A673 (cell line): ENCODE measurements at regions not wholly inside any gene's neighbourhood (a gene's known extent, or its start where the extent isn't known, plus 50 kb on each side); places are given as distances from the start of the nearest gene placed in this dataset.

ENCODE experiments used
- BruUV-seq: library from RNA; stranded (reverse); fragments of 400-500 nt; replicated peaks from 2 replicates; lab custom pipeline; 2021; lab: Mats Ljungman, UMichigan
- CTCF ChIA-PET: fragments of 300-600 bp; sonication (Branson Sonifier 250); formaldehyde crosslinking; loops from one replicate; lab custom pipeline; 2022; ENCODE audit warnings: antibody characterized with exemption; lab: Charles Lee
- POLR2A ChIA-PET: fragments of 300-600 bp; sonication (Branson Sonifier 250); formaldehyde crosslinking; loops from one replicate; lab custom pipeline; 2022; ENCODE audit warnings: antibody characterized with exemption; ENCODE audit not compliant: low non-redundant PET; lab: Charles Lee
- DNase-seq: peaks from one replicate; pipeline ENCODE4 v3.0.0-alpha.2; 2015; ENCODE audit warnings: low spot score
- H3K27ac ChIP-seq: fragments of 200-600 bp; sonication (generic); 2 replicates; pipeline ENCODE4 v1.5.1; 2016; ENCODE audit warnings: mixed run types, low read depth, mild to moderate bottlenecking, mixed read lengths, antibody characterized with exemption, low read length; ENCODE audit not compliant: poor library complexity, severe bottlenecking
- H3K27me3 ChIP-seq: fragments of 200-600 bp; sonication (generic); replicated peaks from 2 replicates; pipeline ENCODE4 v1.6.1; 2017; ENCODE audit warnings: mixed run types, low read depth, mild to moderate bottlenecking, mixed read lengths, antibody characterized with exemption, low read length; ENCODE audit not compliant: insufficient read depth, poor library complexity
- H3K36me3 ChIP-seq: fragments of 200-600 bp; sonication (generic); 2 replicates; pipeline ENCODE4 v1.6.1; 2016; ENCODE audit warnings: mixed run types, mild to moderate bottlenecking, mixed read lengths, antibody characterized with exemption, low read length; ENCODE audit not compliant: insufficient read depth, poor library complexity, severe bottlenecking
- H3K4me1 ChIP-seq: fragments of 200-600 bp; sonication (generic); 2 replicates; pipeline ENCODE4 v1.6.1; 2017; ENCODE audit warnings: mixed run types, mild to moderate bottlenecking, mixed read lengths, antibody characterized with exemption, low read length; ENCODE audit not compliant: insufficient read depth, poor library complexity, severe bottlenecking
- H3K4me3 ChIP-seq: fragments of 200-600 bp; sonication (generic); 2 replicates; pipeline ENCODE4 v1.5.1; 2016; ENCODE audit warnings: low read depth, mixed run types, mild to moderate bottlenecking, mixed read lengths, low read length; ENCODE audit not compliant: poor library complexity, severe bottlenecking
- H3K9me3 ChIP-seq: fragments of 200-600 bp; sonication (generic); 2 replicates; pipeline ENCODE4 v1.6.1; 2016; ENCODE audit warnings: mixed run types, low read depth, mild to moderate bottlenecking, mixed read lengths, antibody characterized with exemption, low read length; ENCODE audit not compliant: poor library complexity, severe bottlenecking
- EZH2 ChIP-seq: fragments of 200-600 bp; sonication (generic); IDR thresholded peaks from 2 replicates; pipeline ENCODE4 v1.6.1; 2017; ENCODE audit warnings: borderline replicate concordance, low read depth, mild to moderate bottlenecking, mixed read lengths, antibody characterized with exemption, low read length; ENCODE audit not compliant: poor library complexity, severe bottlenecking
- intact Hi-C: fragments of 100-400 bp; cut with micrococcal nuclease; formaldehyde crosslinking; loops from one replicate; pipeline ENCODE4 v1.10.0; 2022; ENCODE audit not compliant: unreplicated experiment
- TF ChIP-seq, protein P1 (sequence below): fragments of 300-800, 200-600 bp; sonication (generic); conservative IDR thresholded peaks from 2 replicates; pipeline ENCODE4 v1.5.1; 2017; ENCODE audit warnings: low read depth, mild to moderate bottlenecking, antibody characterized with exemption, low read length, moderate library complexity, mixed read lengths

DNA sequence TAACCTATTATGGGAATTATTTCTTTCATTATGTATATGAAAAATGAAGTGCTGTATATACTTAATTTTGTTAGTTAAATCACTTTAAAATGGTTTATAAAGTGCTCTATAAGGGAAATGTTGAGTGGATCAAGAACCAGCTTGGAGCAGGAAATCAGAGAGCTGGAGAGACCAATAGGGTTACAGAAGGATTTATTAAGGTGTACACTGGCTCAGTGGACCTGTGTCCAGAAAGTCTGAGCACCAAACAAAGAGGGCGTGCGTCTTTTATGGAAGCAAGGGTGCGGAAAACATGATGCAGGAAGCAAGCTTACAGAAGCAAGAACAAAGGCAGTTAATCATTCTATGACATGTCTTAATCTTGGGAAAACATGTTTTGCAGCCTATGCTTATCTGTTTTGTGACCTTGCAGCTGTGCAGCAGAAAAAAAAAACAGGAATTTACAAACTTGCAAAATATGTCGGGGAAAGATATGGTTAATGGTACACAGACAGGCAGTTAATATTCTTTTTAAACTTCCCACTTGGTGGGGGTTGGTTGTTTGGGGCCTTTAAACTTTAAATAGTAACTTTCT lies 65.2 kb upstream of the SLC35G4 start:
- CTCF ChIA-PET: no interaction called here
- TF ChIP-seq, protein P1, sequence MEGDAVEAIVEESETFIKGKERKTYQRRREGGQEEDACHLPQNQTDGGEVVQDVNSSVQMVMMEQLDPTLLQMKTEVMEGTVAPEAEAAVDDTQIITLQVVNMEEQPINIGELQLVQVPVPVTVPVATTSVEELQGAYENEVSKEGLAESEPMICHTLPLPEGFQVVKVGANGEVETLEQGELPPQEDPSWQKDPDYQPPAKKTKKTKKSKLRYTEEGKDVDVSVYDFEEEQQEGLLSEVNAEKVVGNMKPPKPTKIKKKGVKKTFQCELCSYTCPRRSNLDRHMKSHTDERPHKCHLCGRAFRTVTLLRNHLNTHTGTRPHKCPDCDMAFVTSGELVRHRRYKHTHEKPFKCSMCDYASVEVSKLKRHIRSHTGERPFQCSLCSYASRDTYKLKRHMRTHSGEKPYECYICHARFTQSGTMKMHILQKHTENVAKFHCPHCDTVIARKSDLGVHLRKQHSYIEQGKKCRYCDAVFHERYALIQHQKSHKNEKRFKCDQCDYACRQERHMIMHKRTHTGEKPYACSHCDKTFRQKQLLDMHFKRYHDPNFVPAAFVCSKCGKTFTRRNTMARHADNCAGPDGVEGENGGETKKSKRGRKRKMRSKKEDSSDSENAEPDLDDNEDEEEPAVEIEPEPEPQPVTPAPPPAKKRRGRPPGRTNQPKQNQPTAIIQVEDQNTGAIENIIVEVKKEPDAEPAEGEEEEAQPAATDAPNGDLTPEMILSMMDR: no peak
- no peak for TF ChIP-seq EZH2

DNA sequence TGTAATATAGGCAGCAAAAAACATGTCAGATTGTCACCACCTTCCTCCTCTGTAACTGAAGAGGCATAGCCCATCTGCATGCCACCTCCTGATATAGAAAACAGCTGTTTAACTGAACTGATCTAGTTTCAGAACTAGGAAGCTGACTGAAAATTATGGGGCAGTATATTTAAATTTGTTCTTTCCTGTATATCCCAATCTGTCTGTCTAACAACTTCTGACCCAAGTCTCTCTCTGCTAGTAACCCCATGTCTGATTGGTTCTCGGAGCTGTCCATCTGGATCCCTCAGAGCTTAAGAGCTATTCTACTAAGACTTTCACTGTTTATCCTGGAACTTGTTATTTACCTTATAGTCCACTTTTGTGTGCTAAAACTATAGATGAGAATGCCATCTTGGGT lies 68.2 kb upstream of the SLC35G4 start:
- Histone ChIP-seq H3K36me3 (no peaks in the 10 kb centered on the region), H3K27me3 (peaks cover 16% of the 10 kb centered on the region), H3K27ac (no peak overlapping the region), H3K9me3 (peaks cover 10% of the 10 kb centered on the region), H3K4me1 (no peaks in the 10 kb centered on the region), H3K4me3 (no peak overlapping the region)
- TF ChIP-seq, protein P1: no peak
- no peak for TF ChIP-seq EZH2
- BruUV-seq: no TSS peak
- no peak for DNase-seq
- CTCF ChIA-PET: no interaction called here
- POLR2A ChIA-PET: interaction anchor here (0.5 kb wide), 1 partner anchor 17 kb away, joined by 3 read pairs; no protein-coding TSS in a partner anchor
- intact Hi-C loops: no loop called here

More for the DNA sequence above, 65.2 kb upstream of the SLC35G4 start:
- no peaks in the 10 kb centered on the region for H3K36me3 ChIP-seq
- H3K27ac ChIP-seq: no peak overlapping the region
- no peaks in the 10 kb centered on the region for H3K4me1 ChIP-seq
- H3K4me3 ChIP-seq: no peak overlapping the region
- POLR2A ChIA-PET: no interaction called here
- peaks cover 1% of the 10 kb centered on the region for H3K27me3 ChIP-seq
- peaks cover 10% of the 10 kb centered on the region for H3K9me3 ChIP-seq
- intact Hi-C loops: no loop called here
- no peak for DNase-seq
- BruUV-seq: no TSS peak

DNA sequence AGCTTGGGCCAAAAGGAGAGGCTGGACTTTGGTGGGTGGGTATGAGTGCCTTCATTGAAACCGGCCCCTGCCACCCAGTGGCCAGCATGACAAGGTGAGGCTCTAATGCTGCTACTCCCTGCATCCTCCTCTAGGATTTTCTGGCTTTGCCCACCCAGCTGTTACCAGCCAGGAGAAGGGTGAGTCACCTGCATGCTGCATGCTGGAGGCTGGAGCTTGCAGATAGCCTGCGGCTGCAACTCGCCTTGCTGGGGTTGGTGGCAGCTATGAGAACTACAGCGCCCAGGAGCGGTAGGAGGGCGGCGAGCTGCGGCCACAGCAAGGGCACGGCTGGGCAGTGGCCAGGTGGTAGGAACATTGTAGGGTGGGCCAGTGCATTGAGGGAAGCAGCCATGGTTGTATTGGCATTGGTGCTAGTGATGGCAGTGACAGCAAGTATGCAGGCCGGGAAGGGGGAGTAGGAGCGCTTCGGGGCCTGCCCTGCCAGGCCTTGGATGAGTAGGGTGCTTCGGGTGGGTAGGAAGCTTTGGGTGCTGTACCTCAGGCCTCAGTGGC lies 75.4 kb upstream of the SLC35G4 start:
- no peak for DNase-seq
- H3K4me1 ChIP-seq: no peaks in the 10 kb centered on the region
- no peaks in the 10 kb centered on the region for H3K9me3 ChIP-seq
- H3K27ac ChIP-seq: no peak overlapping the region
- POLR2A ChIA-PET: no interaction called here
- intact Hi-C loops: loop anchor here (10.0 kb wide), 1 partner anchor 59 kb away; no protein-coding TSS in a partner anchor
- no peaks in the 10 kb centered on the region for H3K36me3 ChIP-seq
- no TSS peak for BruUV-seq
- peaks cover 22% of the 10 kb centered on the region for H3K27me3 ChIP-seq
- TF ChIP-seq EZH2: no peak
- TF ChIP-seq, protein P1: no peak
- CTCF ChIA-PET: no interaction called here
- no peak overlapping the region for H3K4me3 ChIP-seq
